ENCODE measurements at regions not wholly inside any gene's neighbourhood (a gene's known extent, or its start where the extent isn't known, plus 50 kb on each side); places are given as distances from the start of the nearest gene placed in this dataset.
"Not testable (repeated sequence)": the region's sequence is repeated elsewhere in the genome, so short reads cannot be mapped to it uniquely, and the experiment has no call there.

GRCh38 chr17:22517716-22518115 is 825.4 kb downstream of the KCNJ18 start (continued):
- no peak for TF ChIP-seq RAD21 (CRISPR knock-in tag; IDR thresholded peaks at IDR 0.05)

- Histone ChIP-seq H3K79me2 (ENCODE audit: insufficient read depth, low read length) (no peaks in the 10 kb centered on the region), H3K4me3 (replicated peaks in 1 of 3; ENCODE audit: insufficient read depth in 1 of 3, low read depth in 2 of 3, low read length in 3 of 3) (no peak overlapping the region), H3K27ac (ENCODE audit: extremely low read length, insufficient read depth, low read length) (no peak overlapping the region), H3K4me2 (ENCODE audit: low read depth, low read length) (no peak overlapping the region), H2AFZ (ENCODE audit: low read length) (no peak overlapping the region), H3K27me3 (ENCODE audit: control insufficient read depth in 1 of 2, insufficient read depth in 2 of 2, low read length in 2 of 2) (no peaks in the 10 kb centered on the region), H3K9ac (ENCODE audit: insufficient read depth, low read depth, low read length) (no peak overlapping the region), H3K36me3 (replicated peaks in 1 of 2; ENCODE audit: control insufficient read depth in 1 of 2, insufficient read depth in 2 of 2, low read length in 2 of 2) (no peaks in the 10 kb centered on the region), H3K9me3 (ENCODE audit: low read length) (no peaks in the 10 kb centered on the region), H4K20me1 (ENCODE audit: insufficient read depth, low read length) (no peaks in the 10 kb centered on the region), H3K4me1 (ENCODE audit: insufficient read depth, low read length) (no peaks in the 10 kb centered on the region)
- TF ChIP-seq, protein P1, sequence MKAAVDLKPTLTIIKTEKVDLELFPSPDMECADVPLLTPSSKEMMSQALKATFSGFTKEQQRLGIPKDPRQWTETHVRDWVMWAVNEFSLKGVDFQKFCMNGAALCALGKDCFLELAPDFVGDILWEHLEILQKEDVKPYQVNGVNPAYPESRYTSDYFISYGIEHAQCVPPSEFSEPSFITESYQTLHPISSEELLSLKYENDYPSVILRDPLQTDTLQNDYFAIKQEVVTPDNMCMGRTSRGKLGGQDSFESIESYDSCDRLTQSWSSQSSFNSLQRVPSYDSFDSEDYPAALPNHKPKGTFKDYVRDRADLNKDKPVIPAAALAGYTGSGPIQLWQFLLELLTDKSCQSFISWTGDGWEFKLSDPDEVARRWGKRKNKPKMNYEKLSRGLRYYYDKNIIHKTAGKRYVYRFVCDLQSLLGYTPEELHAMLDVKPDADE (CRISPR knock-in tag; IDR thresholded peaks at IDR 0.05) = no peak
- no peak for TF ChIP-seq AKAP8 (CRISPR knock-in tag; IDR thresholded peaks at IDR 0.05)
- TF ChIP-seq, protein P2, sequence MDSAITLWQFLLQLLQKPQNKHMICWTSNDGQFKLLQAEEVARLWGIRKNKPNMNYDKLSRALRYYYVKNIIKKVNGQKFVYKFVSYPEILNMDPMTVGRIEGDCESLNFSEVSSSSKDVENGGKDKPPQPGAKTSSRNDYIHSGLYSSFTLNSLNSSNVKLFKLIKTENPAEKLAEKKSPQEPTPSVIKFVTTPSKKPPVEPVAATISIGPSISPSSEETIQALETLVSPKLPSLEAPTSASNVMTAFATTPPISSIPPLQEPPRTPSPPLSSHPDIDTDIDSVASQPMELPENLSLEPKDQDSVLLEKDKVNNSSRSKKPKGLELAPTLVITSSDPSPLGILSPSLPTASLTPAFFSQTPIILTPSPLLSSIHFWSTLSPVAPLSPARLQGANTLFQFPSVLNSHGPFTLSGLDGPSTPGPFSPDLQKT (CRISPR knock-in tag; IDR thresholded peaks at IDR 0.05; ENCODE audit: borderline replicate concordance) = no peak
- no peak for TF ChIP-seq MED1 (CRISPR knock-in tag; IDR thresholded peaks at IDR 0.05)
- TF ChIP-seq, protein P3, sequence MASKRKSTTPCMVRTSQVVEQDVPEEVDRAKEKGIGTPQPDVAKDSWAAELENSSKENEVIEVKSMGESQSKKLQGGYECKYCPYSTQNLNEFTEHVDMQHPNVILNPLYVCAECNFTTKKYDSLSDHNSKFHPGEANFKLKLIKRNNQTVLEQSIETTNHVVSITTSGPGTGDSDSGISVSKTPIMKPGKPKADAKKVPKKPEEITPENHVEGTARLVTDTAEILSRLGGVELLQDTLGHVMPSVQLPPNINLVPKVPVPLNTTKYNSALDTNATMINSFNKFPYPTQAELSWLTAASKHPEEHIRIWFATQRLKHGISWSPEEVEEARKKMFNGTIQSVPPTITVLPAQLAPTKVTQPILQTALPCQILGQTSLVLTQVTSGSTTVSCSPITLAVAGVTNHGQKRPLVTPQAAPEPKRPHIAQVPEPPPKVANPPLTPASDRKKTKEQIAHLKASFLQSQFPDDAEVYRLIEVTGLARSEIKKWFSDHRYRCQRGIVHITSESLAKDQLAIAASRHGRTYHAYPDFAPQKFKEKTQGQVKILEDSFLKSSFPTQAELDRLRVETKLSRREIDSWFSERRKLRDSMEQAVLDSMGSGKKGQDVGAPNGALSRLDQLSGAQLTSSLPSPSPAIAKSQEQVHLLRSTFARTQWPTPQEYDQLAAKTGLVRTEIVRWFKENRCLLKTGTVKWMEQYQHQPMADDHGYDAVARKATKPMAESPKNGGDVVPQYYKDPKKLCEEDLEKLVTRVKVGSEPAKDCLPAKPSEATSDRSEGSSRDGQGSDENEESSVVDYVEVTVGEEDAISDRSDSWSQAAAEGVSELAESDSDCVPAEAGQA (IDR thresholded peaks at IDR 0.05; ENCODE audit: low read depth) = no peak
- TF ChIP-seq, protein P3 (CRISPR knock-in tag; IDR thresholded peaks at IDR 0.05; ENCODE audit: borderline replicate concordance) = no peak
- intact Hi-C loops (cut with micrococcal nuclease; ENCODE audit: unreplicated experiment) = no loop called here
- DNase-seq (ENCODE audit: low spot score) (no peak), FAIRE-seq (no peak), ATAC-seq (no peak)
- no TSS peak for BruUV-seq (replicated peaks)
- ChIA-PET POLR2A (no interaction called here), CTCF (ENCODE audit: low intra/inter-chr PET ratio, low total read pairs) (no interaction called here)
- in situ Hi-C loops (cut with HindIII; ENCODE audit: extremely low pct_ligation_motif_present, low pct_unique_long_range_greater_than_20kb) = no loop called here
- WGBS (ENCODE audit: low lambda C conversion rate) = 51% methylated on average over 10 of the region's 10 CpGs
Observed at GRCh38 chr17:22518185-22518584, 825.9 kb downstream of the KCNJ18 start.

DNA sequence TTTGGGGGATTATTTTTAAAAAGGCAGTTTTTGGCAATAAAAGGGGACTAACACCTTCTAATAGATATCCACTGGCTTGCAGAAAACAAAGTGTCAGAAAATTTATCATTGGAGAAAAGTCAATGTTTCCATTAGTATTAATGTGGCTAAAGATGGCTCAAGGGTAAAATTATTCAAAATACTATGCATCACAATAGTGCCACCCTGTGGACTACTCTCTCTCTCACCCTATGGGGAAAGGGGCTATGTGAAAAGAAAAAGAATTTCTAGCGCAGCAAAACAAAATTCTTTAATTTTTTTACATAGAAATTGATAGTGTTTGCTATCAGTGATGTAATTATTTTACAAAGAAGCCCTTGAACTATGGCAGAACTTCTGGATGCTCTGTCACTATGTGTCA is 856.5 kb downstream of the KCNJ18 start:
- BruUV-seq (replicated peaks); FAIRE-seq: not testable (repeated sequence)

More for the DNA sequence above, 856.5 kb downstream of the KCNJ18 start:
- POLR2A ChIA-PET; H3K36me3 ChIP-seq (replicated peaks in 1 of 2; ENCODE audit: control insufficient read depth in 1 of 2, insufficient read depth in 2 of 2, low read length in 2 of 2); ATAC-seq; H3K79me2 ChIP-seq (ENCODE audit: insufficient read depth, low read length); H3K4me2 ChIP-seq (ENCODE audit: low read depth, low read length); H4K20me1 ChIP-seq (ENCODE audit: insufficient read depth, low read length); H3K9ac ChIP-seq (ENCODE audit: insufficient read depth, low read depth, low read length); DNase-seq (ENCODE audit: low spot score); intact Hi-C loops (cut with micrococcal nuclease; ENCODE audit: unreplicated experiment); H3K4me3 ChIP-seq (replicated peaks in 1 of 3; ENCODE audit: insufficient read depth in 1 of 3, low read depth in 2 of 3, low read length in 3 of 3); H3K27ac ChIP-seq (ENCODE audit: extremely low read length, insufficient read depth, low read length); H3K4me1 ChIP-seq (ENCODE audit: insufficient read depth, low read length); CTCF ChIA-PET (ENCODE audit: low intra/inter-chr PET ratio, low total read pairs); H3K9me3 ChIP-seq (ENCODE audit: low read length); H3K27me3 ChIP-seq (ENCODE audit: control insufficient read depth in 1 of 2, insufficient read depth in 2 of 2, low read length in 2 of 2); H2AFZ ChIP-seq (ENCODE audit: low read length): not testable (repeated sequence)
- in situ Hi-C loops (cut with HindIII; ENCODE audit: extremely low pct_ligation_motif_present, low pct_unique_long_range_greater_than_20kb) = loop anchor here (25.0 kb wide), 1 partner anchor 88 kb away; no protein-coding TSS in a partner anchor
- 0% methylated on average over 1 of the region's 1 CpG for WGBS (ENCODE audit: low lambda C conversion rate)
